ENCODE measurements at regions not wholly inside any gene's neighbourhood (a gene's known extent, or its start where the extent isn't known, plus 50 kb on each side); places are given as distances from the start of the nearest gene placed in this dataset.

DNA sequence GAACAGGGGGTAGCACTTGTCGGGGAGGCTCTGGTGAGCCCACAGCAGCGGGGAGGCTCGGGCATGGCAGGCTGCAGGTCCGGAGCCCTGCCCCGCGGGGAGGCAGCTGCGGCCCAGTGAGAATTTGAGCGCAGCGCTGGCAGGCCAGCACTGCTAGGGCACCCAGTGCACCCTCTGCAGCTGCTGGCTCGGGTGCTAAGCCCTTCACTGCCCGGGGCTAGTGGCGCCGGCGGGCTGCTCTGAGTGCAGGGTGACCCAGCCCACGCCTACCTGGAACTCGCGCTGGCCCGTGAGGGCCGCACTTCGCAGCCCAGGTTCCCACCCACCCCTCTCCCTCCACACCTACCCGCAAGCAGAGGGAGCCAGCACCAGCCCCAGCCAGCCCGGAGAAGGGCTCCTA lies 151.0 kb downstream of the NXNL2 start:
- ATAC-seq, result no peak

DNA sequence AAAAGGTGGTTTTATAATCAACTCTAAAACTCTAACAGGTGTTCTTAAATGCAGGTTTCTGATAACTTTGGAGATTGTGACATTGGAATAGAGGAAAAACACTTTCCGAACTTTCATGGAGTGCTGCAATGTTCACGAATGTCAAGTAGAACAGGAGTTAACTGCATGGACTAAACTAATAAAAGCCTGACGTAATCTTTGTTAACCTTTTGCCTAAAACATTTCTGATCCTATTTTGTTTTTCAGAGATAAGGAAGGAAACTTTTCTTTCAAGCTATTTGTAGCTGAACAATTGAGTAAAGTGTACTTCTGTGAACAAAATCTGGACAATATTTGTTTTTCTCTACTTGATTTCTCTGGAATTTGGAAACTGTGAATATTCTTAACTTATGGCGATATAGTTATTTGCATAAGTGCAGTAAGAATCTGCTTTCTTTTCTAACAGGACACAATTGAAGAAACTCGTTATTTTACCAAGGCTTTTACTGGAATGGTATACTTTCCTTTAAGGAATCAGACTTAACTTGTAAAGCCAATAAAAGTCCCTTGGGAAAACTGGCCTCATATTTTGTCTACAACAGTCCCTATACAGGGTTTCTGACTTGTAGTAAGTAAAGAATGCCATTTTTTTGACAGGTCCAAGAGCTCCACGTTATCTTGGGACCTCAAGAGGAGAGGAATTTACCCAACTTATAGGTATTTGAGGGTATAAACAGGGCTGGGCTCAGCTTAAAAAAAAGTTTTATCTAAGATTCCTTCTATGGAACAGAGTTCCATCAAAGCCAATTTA lies 154.7 kb downstream of the NXNL2 start:
- Mint-ChIP-seq H3K4me3 (no peak overlapping the region), H3K27me3 (peaks cover 0 to 13% (median 8%) of the 10 kb centered on the region in 5 donors), H3K27ac (no peak overlapping the region), H3K9me3 (peaks cover 0 to 7% (median 4%) of the 10 kb centered on the region in 9 donors), H3K4me1 (no peaks in the 10 kb centered on the region), H3K36me3 (peaks cover 0 to 11% (median 5%) of the 10 kb centered on the region in 3 donors)
- no peak for ATAC-seq
- POLR2A ChIA-PET, result no interaction called here
- no peak for DNase-seq

More for the DNA sequence above, 151.0 kb downstream of the NXNL2 start:
- H3K4me3 Mint-ChIP-seq, result no peak overlapping the region
- H3K27me3 Mint-ChIP-seq, result no peaks in the 10 kb centered on the region
- POLR2A ChIA-PET, result no interaction called here
- H3K9me3 Mint-ChIP-seq, result no peaks in the 10 kb centered on the region
- no peak for DNase-seq
- H3K27ac Mint-ChIP-seq, result no peak overlapping the region
- H3K4me1 Mint-ChIP-seq, result no peaks in the 10 kb centered on the region
- no peaks in the 10 kb centered on the region for H3K36me3 Mint-ChIP-seq

GRCh38 chr9:88690628-88691027 lies 155.7 kb downstream of the NXNL2 start:
- no peak for ATAC-seq
- Mint-ChIP-seq H3K36me3 (peaks cover 0 to 11% (median 5%) of the 10 kb centered on the region in 3 donors), H3K4me3 (no peak overlapping the region), H3K4me1 (no peaks in the 10 kb centered on the region), H3K27me3 (peaks cover 1 to 18% (median 11%) of the 10 kb centered on the region in 5 donors), H3K27ac (no peak overlapping the region), H3K9me3 (peaks cover 0 to 7% (median 4%) of the 10 kb centered on the region in 9 donors)
- DNase-seq, result no peak
- POLR2A ChIA-PET, result no interaction called here

GRCh38 chr9:88691091-88691490 lies 156.1 kb downstream of the NXNL2 start:
- ATAC-seq, result no peak
- Mint-ChIP-seq H3K4me3 (no peak overlapping the region), H3K4me1 (no peaks in the 10 kb centered on the region), H3K9me3 (peaks cover 0 to 7% (median 4%) of the 10 kb centered on the region in 9 donors), H3K27ac (no peak overlapping the region), H3K27me3 (peaks cover 1 to 18% (median 11%) of the 10 kb centered on the region in 5 donors), H3K36me3 (peaks cover 0 to 11% (median 5%) of the 10 kb centered on the region in 3 donors)
- POLR2A ChIA-PET, result no interaction called here
- no peak for DNase-seq

DNA sequence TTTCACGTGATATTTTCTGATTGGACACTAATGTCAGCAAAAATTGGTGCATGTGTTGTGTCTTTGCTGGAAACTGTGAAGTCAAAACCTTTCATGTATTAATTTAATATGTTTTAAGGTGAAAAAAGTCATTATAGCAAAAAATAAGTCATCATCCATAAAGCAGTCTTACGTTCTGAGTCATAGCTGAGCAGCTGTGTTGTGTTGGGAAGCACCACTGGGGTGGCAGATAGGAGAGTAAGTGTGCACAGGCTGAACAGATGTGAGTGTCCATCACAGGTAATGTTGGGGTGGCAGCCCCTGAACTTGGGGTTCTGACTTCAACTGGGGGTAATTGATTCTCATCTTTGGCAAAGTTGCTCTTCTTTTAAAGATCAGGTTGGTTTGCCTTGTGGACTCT lies 156.8 kb downstream of the NXNL2 start:
- peaks cover 1 to 18% (median 11%) of the 10 kb centered on the region in 5 donors for H3K27me3 Mint-ChIP-seq
- no peaks in the 10 kb centered on the region for H3K4me1 Mint-ChIP-seq
- H3K9me3 Mint-ChIP-seq, result peaks cover 0 to 7% (median 4%) of the 10 kb centered on the region in 9 donors
- H3K36me3 Mint-ChIP-seq, result peaks cover 0 to 11% (median 5%) of the 10 kb centered on the region in 3 donors
- no peak overlapping the region for H3K27ac Mint-ChIP-seq
- ATAC-seq (no peak), DNase-seq (no peak)
- H3K4me3 Mint-ChIP-seq, result no peak overlapping the region
- POLR2A ChIA-PET, result no interaction called here

DNA sequence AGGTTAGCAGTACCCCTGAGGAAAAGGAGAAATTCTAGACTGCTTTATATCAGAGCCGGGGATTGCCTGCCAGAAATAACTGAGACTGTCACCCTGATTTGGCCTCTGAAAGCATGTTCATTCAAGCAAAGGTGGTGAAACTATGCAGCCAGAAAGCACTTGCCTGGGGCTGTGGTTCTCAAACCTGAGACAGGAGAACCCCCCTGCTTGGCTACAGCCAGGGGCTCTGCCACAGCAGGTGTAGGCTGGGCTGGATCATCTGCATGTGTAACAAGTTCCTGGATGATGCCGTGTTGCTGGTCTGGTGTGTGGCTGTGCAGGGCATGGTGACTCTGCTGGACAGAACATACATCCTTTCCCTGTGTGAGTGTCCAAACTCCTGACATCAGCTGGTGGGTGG lies 157.8 kb downstream of the NXNL2 start:
- Mint-ChIP-seq H3K9me3 (peaks cover 0 to 7% (median 4%) of the 10 kb centered on the region in 9 donors), H3K27ac (no peak overlapping the region), H3K36me3 (peaks cover 0 to 11% (median 5%) of the 10 kb centered on the region in 3 donors), H3K4me1 (no peaks in the 10 kb centered on the region), H3K27me3 (peaks cover 4 to 27% (median 11%) of the 10 kb centered on the region in 5 donors), H3K4me3 (no peak overlapping the region)
- no peak for DNase-seq
- no peak for ATAC-seq
- POLR2A ChIA-PET, result no interaction called here

GRCh38 chr9:88694625-88695024 lies 159.6 kb downstream of the NXNL2 start:
- no peak for ATAC-seq
- no peak for DNase-seq
- POLR2A ChIA-PET, result no interaction called here
- peaks cover 0 to 16% (median 5%) of the 10 kb centered on the region in 3 donors for H3K36me3 Mint-ChIP-seq
- H3K4me3 Mint-ChIP-seq, result no peak overlapping the region
- H3K27ac Mint-ChIP-seq, result no peak overlapping the region
- H3K9me3 Mint-ChIP-seq, result peaks cover 0 to 7% (median 4%) of the 10 kb centered on the region in 9 donors
- no peaks in the 10 kb centered on the region for H3K4me1 Mint-ChIP-seq
- H3K27me3 Mint-ChIP-seq, result peaks cover 6 to 45% (median 13%) of the 10 kb centered on the region in 5 donors

DNA sequence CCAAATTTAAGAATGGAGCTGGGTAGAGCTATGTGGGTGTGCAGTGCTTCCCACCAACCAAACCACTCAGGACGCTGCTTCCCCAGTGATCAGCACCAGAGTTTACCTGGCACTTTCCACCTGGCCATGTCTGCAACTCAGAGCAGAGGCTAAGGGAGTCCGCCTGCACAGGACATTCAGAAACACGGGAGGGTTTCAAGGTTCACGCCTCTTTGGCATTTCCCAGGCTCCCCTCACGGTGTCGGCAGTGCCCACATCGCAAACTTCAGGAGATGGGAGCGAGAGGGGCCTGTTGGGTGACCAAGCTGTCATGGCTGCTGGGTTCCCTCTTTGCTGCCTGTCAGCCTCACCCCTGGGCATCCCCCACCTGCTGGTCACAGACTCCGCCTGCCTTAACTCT lies 161.5 kb downstream of the NXNL2 start:
- Mint-ChIP-seq H3K36me3 (peaks cover 0 to 20% (median 5%) of the 10 kb centered on the region in 3 donors), H3K4me3 (no peak overlapping the region), H3K27me3 (peaks cover 8 to 53% (median 13%) of the 10 kb centered on the region in 5 donors), H3K4me1 (no peaks in the 10 kb centered on the region), H3K9me3 (peaks cover 0 to 12% (median 4%) of the 10 kb centered on the region in 9 donors), H3K27ac (no peak overlapping the region)
- no peak for ATAC-seq
- no peak for DNase-seq
- POLR2A ChIA-PET, result no interaction called here

DNA sequence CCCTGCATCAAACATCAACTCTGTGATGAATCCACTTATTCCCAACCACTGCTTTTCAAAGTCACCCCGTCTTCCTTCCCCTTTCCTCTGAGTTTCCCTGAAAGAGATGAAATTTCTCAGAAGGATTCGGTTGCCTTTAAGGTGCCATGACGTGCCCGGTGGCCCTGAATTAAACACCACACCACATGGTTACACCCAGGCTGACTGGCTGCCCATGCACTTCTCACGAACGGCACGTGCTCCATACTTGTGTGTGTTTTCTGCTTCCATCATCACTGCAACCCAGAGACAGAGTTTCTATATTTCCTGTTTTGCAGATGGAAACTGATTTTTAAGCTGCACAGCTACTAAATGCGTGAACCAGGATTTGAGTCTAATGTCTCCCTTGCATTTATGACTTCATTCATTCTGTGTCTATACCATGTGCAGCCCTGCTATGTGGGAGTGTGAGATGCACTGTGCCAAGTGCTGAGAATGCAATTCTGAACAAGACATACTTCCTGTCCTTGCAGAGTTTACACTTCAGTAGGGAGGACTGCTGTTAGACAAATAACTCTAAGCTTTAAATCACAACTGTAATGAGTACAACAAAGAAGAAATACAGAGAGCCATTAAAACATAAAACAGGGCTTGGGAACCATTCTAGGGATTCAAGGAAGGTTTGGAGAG lies 162.9 kb downstream of the NXNL2 start:
- Mint-ChIP-seq H3K4me3 (no peak overlapping the region), H3K27ac (no peak overlapping the region), H3K4me1 (no peaks in the 10 kb centered on the region), H3K36me3 (peaks cover 0 to 17% (median 5%) of the 10 kb centered on the region in 3 donors), H3K27me3 (peaks cover 8 to 53% (median 15%) of the 10 kb centered on the region in 5 donors), H3K9me3 (peaks cover 0 to 12% (median 4%) of the 10 kb centered on the region in 9 donors)
- DNase-seq (no peak), ATAC-seq (no peak)
- POLR2A ChIA-PET, result no interaction called here

GRCh38 chr9:88702985-88703384 lies 168.0 kb downstream of the NXNL2 start:
- no peaks in the 10 kb centered on the region for H3K4me1 Mint-ChIP-seq
- H3K36me3 Mint-ChIP-seq, result peaks cover 0 to 10% (median 0%) of the 10 kb centered on the region in 3 donors
- POLR2A ChIA-PET, result no interaction called here
- DNase-seq (no peak), ATAC-seq (no peak)
- peaks cover 0 to 6% (median 0%) of the 10 kb centered on the region in 9 donors for H3K9me3 Mint-ChIP-seq
- no peak overlapping the region for H3K27ac Mint-ChIP-seq
- no peak overlapping the region for H3K4me3 Mint-ChIP-seq
- H3K27me3 Mint-ChIP-seq, result peaks cover 2 to 31% (median 7%) of the 10 kb centered on the region in 5 donors

DNA sequence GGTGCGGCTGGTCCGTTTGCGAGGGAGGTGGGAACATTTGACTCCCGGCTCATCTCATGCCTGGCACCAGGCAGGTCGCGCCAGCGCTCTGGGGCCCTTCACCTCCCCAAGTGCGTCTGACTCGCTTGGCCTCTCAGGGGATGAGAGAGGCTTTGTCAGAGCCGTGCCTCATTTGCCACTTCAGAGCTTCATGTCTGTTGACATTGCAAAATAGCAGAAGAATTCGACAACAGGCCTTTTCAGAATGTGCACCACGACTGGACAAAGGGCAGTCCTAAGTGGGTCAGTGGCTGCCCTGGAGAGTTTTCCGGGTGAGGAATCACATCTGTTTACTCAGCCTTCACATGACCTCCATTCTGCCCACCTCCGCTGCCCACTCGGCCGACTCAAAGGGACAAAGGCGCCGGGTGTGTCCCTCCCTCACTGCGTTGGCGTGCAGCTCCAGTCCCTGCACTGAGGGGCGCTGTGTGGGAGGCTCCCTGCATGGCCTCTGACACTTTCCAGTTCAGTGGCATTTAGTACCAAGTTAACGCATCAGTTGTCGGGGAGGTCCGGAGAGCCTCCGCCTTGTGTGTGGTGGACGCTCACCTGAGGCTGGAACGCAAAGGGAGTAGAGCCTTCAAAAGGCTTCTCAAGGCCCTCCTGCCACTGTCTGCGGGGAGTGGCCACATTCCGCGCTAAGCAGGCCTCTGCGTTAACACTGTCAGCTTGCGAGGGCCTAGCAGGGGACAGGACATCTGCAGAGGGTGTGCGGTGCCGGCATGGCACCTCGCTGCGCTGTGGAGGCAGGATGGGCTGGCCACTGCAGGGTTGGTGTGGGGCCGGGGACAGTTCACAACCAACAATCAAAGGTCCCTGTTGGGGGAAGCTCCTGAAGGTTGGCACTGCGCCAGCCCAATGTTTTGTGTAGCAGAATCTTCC lies 171.5 kb downstream of the NXNL2 start:
- peaks cover 0 to 5% (median 0%) of the 10 kb centered on the region in 9 donors for H3K9me3 Mint-ChIP-seq
- no peaks in the 10 kb centered on the region for H3K36me3 Mint-ChIP-seq

DNA sequence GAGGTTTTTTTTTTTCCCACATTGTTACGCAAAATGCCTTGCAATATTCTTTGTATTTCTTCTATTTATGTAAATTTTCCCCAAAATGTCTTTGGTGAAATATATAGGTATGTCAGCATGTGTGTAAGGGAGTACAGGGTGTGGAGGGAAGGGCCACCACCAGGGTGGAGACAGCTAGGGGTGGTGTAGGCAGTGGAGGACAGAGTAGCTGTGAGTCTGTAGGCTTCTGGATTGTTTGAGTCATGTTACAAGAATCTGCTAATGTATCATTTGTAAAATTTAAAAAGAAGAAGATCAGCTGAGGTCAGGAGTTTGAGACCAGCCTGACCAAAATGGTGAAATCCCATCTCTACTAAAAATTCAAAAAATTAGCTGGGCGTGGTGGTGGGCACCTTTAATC lies 175.5 kb downstream of the NXNL2 start:
- no peak overlapping the region for H3K4me3 Mint-ChIP-seq
- POLR2A ChIA-PET, result no interaction called here
- peaks cover 0 to 5% (median 0%) of the 10 kb centered on the region in 3 donors for H3K36me3 Mint-ChIP-seq
- DNase-seq (no peak), ATAC-seq (no peak)
- H3K27me3 Mint-ChIP-seq, result peaks cover 0 to 29% (median 6%) of the 10 kb centered on the region in 5 donors
- H3K27ac Mint-ChIP-seq, result no peak overlapping the region
- H3K9me3 Mint-ChIP-seq, result peaks cover 0 to 5% (median 3%) of the 10 kb centered on the region in 9 donors
- no peaks in the 10 kb centered on the region for H3K4me1 Mint-ChIP-seq

More for the DNA sequence above, 171.5 kb downstream of the NXNL2 start:
- Mint-ChIP-seq H3K27me3 (peaks cover 0 to 13% (median 2%) of the 10 kb centered on the region in 5 donors), H3K4me3 (no peak overlapping the region), H3K27ac (no peak overlapping the region), H3K4me1 (no peaks in the 10 kb centered on the region)
- ATAC-seq (no peak), DNase-seq (no peak)
- POLR2A ChIA-PET, result no interaction called here

All from naive thymus-derived CD8-positive, alpha-beta T cell (primary cell).